Activated naive CD8-positive, alpha-beta T cell treated with anti-CD3 and anti-CD28 coated beads, Interleukin-2, amount 10 ng/mL, durations not matched to agents 7 days and 5 days (primary cell): ENCODE measurements at regions not wholly inside any gene's neighbourhood (a gene's known extent, or its start where the extent isn't known, plus 50 kb on each side); places are given as distances from the start of the nearest gene placed in this dataset.
"Not testable (repeated sequence)": the region's sequence is repeated elsewhere in the genome, so short reads cannot be mapped to it uniquely, and the experiment has no call there.

Source experiments
- ATAC-seq: fragments of 150-1000 bp; cut with Tn5 transposase; one replicate; pipeline ENCODE4 v1.10.0; 2021; ENCODE audit warnings: low read depth, moderate library complexity
- POLR2A ChIA-PET: fragments of 350-600 bp; sonication (Branson Sonifier 250); formaldehyde crosslinking; loops from one replicate; lab custom pipeline; 2021; ENCODE audit warnings: antibody characterized with exemption; lab: Charles Lee
- DNase-seq: peaks from one replicate; pipeline ENCODE4 v3.0.0; 2021
- H3K27ac Mint-ChIP-seq: one replicate; pipeline ENCODE4 v1.8.0; 2022; ENCODE audit warnings: mild to moderate bottlenecking, mixed read lengths
- H3K27me3 Mint-ChIP-seq: one replicate; pipeline ENCODE4 v1.8.0; 2022; ENCODE audit warnings: mild to moderate bottlenecking, moderate library complexity, mixed read lengths
- H3K36me3 Mint-ChIP-seq: one replicate; pipeline ENCODE4 v1.8.0; 2021; ENCODE audit warnings: mild to moderate bottlenecking, mixed read lengths
- H3K4me1 Mint-ChIP-seq: one replicate; pipeline ENCODE4 v1.8.0; 2021; ENCODE audit warnings: mixed read lengths
- H3K4me3 Mint-ChIP-seq: one replicate; pipeline ENCODE4 v1.8.0; 2022; ENCODE audit warnings: mild to moderate bottlenecking, moderate library complexity, mixed read lengths
- H3K9me3 Mint-ChIP-seq: one replicate; pipeline ENCODE4 v1.8.0; 2021; ENCODE audit warnings: mixed read lengths

DNA sequence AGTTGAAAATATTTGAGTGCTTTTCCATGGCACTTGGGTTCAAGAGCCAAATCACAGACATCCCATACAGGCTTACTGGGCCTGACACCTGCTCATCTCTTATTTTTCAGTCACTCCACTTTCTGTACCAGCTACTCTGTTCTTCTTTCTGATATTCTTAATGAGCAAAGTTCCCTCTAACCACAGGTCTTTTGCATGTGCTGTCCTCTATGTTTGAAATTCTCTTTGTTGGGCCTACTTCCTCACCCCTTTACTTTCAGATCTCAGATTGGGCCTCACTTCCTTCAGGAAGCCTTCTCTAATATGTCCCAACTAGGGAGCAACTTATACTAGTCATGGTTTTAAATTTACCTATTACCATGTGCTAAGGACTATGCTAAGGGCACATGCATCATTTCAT is 81.8 kb upstream of the RBMS1 start:
- no peaks in the 10 kb centered on the region for H3K36me3 Mint-ChIP-seq
- H3K4me3 Mint-ChIP-seq: no peak overlapping the region
- no peaks in the 10 kb centered on the region for H3K27me3 Mint-ChIP-seq
- no peak overlapping the region for H3K27ac Mint-ChIP-seq
- no peaks in the 10 kb centered on the region for H3K4me1 Mint-ChIP-seq
- no peak for ATAC-seq
- POLR2A ChIA-PET: no interaction called here
- H3K9me3 Mint-ChIP-seq: peaks cover 10% of the 10 kb centered on the region
- DNase-seq: no peak

DNA sequence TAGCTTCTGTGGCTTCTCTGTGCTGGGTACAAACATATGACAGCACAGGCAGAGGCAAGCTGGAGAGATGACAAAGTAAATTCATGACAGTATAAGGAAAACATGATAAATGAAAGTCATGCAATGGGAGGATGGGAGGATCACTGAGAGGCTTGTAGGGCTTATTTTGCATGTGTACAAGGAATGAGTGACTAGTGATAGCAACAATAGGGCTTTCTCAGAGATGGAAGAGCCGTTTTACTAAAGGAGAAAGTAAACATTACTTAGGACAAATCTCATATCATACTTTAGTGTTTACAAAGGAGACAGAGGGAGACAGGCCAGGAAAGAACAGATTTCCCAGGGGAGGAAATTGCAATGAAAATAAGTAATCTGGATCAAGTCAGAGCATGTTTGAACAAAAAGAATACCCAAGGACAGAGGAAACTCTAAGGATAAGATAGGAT is 82.5 kb upstream of the RBMS1 start:
- POLR2A ChIA-PET: no interaction called here
- no peak for ATAC-seq

DNA sequence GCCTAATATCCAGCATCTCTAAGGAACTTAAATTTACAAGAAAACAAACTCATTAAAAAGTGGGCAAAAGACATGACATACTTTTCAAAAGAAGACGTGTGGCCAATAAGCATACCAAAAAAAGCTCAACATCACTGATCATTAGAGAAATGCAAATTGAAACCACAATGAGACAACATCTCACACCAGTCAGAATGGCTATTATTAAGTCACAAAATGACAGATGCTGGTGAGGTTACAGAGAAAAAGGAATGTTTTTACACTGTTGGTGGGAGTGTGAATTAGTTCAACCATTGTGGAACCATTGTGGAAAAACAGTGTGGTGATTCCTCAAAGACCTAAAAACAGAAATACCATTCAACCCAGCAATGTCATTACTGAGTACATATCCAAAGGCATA is 83.5 kb upstream of the RBMS1 start:
- H3K4me1 Mint-ChIP-seq, H3K27me3 Mint-ChIP-seq, H3K9me3 Mint-ChIP-seq, H3K36me3 Mint-ChIP-seq, ATAC-seq, POLR2A ChIA-PET, H3K27ac Mint-ChIP-seq, H3K4me3 Mint-ChIP-seq, DNase-seq: not testable (repeated sequence)

More for the DNA sequence above, 82.5 kb upstream of the RBMS1 start:
- Mint-ChIP-seq H3K27me3 (peaks cover 2% of the 10 kb centered on the region), H3K9me3 (peaks cover 10% of the 10 kb centered on the region), H3K4me1 (no peaks in the 10 kb centered on the region), H3K4me3 (no peak overlapping the region), H3K27ac (no peak overlapping the region), H3K36me3 (no peaks in the 10 kb centered on the region)
- no peak for DNase-seq

DNA sequence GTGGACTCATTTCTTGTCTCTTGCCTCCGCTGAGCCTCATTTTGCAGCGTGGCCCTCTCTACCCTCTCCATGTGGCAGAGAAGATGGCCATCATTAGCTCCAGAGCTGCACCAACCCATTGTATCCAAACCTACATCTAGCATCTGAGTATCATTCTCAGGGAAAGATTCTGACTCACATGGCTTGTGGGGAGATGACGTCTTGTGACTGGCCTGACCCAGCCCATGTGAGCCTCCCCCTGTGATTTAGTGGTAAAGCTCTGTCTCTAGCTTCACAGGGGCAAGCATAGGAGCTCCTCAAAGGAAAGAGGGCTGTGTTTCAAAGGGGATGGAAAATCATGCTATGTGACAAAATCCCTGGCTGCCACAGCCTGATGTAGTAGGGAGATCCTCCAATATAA is 87.4 kb upstream of the RBMS1 start:
- Mint-ChIP-seq H3K9me3 (peaks cover 2% of the 10 kb centered on the region), H3K27me3 (peaks cover 3% of the 10 kb centered on the region), H3K4me3 (no peak overlapping the region), H3K4me1 (peaks cover 3% of the 10 kb centered on the region), H3K36me3 (no peaks in the 10 kb centered on the region), H3K27ac (no peak overlapping the region)
- POLR2A ChIA-PET: no interaction called here
- ATAC-seq (no peak), DNase-seq (no peak)

DNA sequence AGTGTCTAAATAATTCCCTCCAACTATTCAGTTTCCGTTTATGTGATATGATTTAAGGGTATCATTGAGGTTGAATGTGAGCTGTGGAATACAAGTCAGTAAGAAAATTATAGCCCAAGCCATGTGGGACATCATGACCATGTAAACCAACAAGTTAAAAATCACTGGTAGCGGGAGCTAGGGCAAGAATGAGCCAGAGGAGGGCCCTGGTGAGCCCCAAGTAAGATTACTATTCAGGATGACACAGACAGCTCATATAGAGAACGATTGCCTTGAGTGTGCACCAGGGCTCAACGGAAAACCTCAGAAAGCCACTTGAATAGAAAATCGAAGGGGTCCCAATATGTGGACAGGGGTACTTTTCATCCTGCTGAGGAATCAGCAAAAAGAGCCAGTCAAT is 87.8 kb upstream of the RBMS1 start:
- H3K27ac Mint-ChIP-seq: no peak overlapping the region

DNA sequence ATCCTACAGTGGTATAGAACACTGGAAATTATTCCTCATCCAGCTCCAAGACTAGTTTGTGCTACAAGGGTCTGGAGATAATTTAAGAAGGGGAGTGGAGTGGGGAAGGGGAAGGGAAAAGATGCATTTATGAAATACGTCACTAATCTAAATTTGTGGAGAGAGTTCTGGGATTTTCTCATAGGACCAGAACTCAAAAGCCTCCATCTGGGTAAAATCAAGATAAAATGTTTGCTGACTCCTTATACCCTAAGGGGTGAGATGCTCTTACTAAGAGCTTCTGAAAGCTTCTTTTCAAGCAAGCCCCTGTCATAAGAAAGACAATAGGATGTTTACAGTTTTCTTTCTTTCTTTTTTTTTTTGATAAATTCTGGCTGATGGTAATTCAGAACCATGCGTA is 88.5 kb upstream of the RBMS1 start:
- POLR2A ChIA-PET: no interaction called here
- Mint-ChIP-seq H3K27ac (no peak overlapping the region), H3K36me3 (no peaks in the 10 kb centered on the region), H3K4me1 (peaks cover 3% of the 10 kb centered on the region), H3K9me3 (peaks cover 2% of the 10 kb centered on the region), H3K27me3 (peaks cover 3% of the 10 kb centered on the region), H3K4me3 (no peak overlapping the region)
- no peak for DNase-seq
- no peak for ATAC-seq

More for the DNA sequence above, 87.8 kb upstream of the RBMS1 start:
- ATAC-seq (no peak), DNase-seq (no peak)
- peaks cover 2% of the 10 kb centered on the region for H3K9me3 Mint-ChIP-seq
- no peaks in the 10 kb centered on the region for H3K36me3 Mint-ChIP-seq
- H3K4me3 Mint-ChIP-seq: no peak overlapping the region
- POLR2A ChIA-PET: no interaction called here
- peaks cover 3% of the 10 kb centered on the region for H3K27me3 Mint-ChIP-seq
- H3K4me1 Mint-ChIP-seq: peaks cover 3% of the 10 kb centered on the region

DNA sequence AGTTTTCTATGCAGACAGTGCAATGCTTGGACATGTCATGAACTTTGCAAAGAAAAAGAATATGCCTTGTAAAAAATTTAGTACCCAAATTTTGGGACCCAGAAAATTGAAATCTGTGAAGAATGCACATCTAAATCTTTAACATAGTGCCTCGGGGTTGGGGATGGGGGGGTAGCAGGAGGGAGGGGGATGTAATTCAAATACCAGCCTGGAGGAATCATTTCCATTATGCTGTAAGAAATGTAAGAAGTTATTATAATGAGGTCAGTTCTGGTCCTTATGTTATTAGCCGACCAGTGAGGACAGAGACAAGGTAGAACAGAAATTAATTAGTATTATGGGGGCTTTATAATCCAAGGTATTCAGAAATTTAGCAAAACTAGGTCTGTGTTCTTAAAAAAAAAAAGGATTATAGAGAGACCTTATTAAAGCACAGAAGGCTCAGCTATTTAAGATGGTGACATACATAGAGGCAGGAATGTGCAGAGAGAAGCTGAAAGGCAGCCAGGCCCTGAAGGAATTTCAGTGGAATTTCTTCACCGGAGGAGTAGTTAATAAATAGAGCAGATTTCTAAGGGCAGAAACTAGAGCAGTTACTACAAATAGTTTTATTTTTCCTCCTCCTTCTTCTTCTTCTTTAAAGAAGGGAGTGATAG is 89.0 kb upstream of the RBMS1 start:
- peaks cover 3% of the 10 kb centered on the region for H3K4me1 Mint-ChIP-seq
- H3K36me3 Mint-ChIP-seq: no peaks in the 10 kb centered on the region
- no peak overlapping the region for H3K4me3 Mint-ChIP-seq
- DNase-seq: no peak
- H3K9me3 Mint-ChIP-seq: peaks cover 2% of the 10 kb centered on the region
- peaks cover 3% of the 10 kb centered on the region for H3K27me3 Mint-ChIP-seq
- POLR2A ChIA-PET: no interaction called here
- ATAC-seq: no peak
- H3K27ac Mint-ChIP-seq: no peak overlapping the region

DNA sequence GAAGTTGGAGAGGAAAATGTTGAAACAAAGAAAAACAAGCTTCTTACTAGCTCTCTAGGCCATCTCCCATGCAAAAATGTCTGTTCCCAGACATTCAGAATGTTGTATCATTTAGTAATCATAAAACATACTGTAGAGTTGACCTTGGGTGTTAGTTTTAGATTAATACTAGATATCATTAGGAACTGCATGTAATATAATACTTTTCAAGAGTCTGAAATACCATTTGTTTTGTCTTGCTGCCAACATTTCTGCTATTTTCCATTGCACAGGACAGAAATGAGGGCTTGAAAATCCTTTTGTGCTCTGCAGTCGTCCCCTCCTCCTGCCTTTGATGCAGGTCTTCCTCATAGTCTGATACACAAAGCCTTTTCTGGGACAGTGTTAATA is 89.5 kb upstream of the RBMS1 start:
- Mint-ChIP-seq H3K9me3 (peaks cover 2% of the 10 kb centered on the region), H3K4me3 (no peak overlapping the region), H3K36me3 (no peaks in the 10 kb centered on the region), H3K27ac (no peak overlapping the region), H3K4me1 (peaks cover 3% of the 10 kb centered on the region), H3K27me3 (peaks cover 3% of the 10 kb centered on the region)
- POLR2A ChIA-PET: no interaction called here
- no peak for ATAC-seq
- DNase-seq: no peak

DNA sequence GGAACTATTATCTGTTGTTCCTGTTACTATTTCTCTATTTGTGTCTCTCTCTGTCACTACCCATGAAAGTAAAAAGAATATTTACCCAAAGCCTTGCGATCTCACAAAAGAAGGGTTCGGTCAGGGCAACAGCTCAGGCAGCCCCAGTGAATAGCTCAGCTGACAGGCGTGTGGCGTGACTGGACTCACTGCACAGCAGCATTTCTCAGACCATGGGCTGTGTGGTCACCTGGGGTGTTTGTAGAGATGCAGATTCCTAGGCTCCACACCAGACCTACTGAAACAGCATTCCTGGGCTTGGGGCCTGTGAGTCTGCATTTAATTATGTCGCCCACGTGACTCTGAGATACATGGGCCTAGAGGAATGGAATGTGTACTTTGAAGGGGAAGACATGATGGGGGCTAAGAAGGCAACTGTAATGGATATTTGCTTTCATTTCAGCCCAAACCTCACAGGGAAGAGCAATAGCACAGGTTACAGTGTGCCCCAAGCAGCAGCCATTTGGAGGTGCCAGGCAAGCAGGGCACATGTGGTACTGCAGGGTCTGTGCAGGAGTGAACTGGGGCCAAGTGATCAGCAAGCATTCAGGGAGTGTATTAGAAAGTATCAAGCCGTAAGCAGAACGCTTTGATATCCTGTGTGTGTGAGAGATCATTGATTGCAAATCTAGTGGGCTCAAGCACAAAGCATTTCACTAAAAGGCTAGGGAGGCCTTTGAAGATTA is 90.4 kb upstream of the RBMS1 start:
- DNase-seq (no peak), ATAC-seq (no peak)
- POLR2A ChIA-PET: no interaction called here
- peaks cover 2% of the 10 kb centered on the region for H3K9me3 Mint-ChIP-seq
- peaks cover 3% of the 10 kb centered on the region for H3K27me3 Mint-ChIP-seq
- H3K27ac Mint-ChIP-seq: no peak overlapping the region
- no peak overlapping the region for H3K4me3 Mint-ChIP-seq
- H3K36me3 Mint-ChIP-seq: no peaks in the 10 kb centered on the region
- H3K4me1 Mint-ChIP-seq: peaks cover 3% of the 10 kb centered on the region

DNA sequence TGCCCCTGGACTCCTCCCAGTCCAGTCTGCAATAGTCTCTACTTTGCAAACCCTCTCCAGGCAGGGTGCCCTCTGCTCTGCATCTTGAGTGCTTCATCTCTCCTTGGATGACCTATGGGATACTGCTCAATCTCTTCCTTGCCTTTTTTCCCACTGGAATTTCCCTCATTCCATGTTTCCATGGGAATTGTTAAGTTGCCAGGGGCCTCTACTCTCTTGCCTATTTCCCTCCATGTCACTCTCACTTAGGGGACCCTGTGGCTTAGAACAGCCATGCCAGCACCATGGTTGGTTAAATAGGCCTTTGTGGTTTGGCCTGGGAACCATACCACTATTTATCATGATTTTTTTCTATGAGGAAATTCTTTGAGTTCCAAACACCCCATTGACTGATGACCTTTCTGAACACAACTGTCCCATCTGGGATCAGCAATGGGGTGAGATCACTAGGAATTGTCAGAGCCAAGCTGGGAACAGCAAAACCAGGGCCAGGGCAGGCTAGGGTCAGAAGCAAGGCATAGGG is 91.4 kb upstream of the RBMS1 start:
- Mint-ChIP-seq H3K27ac (no peak overlapping the region), H3K27me3 (peaks cover 3% of the 10 kb centered on the region), H3K4me1 (peaks cover 3% of the 10 kb centered on the region), H3K4me3 (no peak overlapping the region), H3K9me3 (peaks cover 2% of the 10 kb centered on the region), H3K36me3 (no peaks in the 10 kb centered on the region)
- no peak for DNase-seq
- no peak for ATAC-seq
- POLR2A ChIA-PET: no interaction called here

DNA sequence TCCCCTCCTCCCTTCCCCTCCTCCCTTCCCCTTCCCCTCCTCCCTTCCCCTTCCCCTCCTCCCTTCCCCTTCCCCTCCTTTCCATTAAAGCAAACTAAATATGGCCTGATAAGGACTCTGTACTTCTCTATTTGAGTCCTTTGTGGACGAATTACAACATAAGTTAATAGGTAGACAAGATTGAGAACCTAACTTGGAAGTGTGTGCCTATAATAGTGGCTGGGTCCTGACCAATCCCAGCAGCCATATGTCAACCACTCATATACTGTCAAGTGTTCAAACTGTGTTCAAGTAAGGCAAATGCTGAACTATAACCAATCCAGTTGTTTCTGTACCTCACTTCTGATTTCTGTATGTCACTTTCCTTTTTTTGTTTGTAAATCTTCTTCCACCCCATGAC is 97.1 kb upstream of the RBMS1 start:
- POLR2A ChIA-PET: no interaction called here
- H3K27me3 Mint-ChIP-seq: no peaks in the 10 kb centered on the region
- peak overlapping the region; percentile 62 for H3K27ac Mint-ChIP-seq
- DNase-seq (no peak), ATAC-seq (no peak)
- H3K4me1 Mint-ChIP-seq: peaks cover 3% of the 10 kb centered on the region
- H3K9me3 Mint-ChIP-seq: peaks cover 11% of the 10 kb centered on the region
- H3K36me3 Mint-ChIP-seq: peaks cover 5% of the 10 kb centered on the region
- no peak overlapping the region for H3K4me3 Mint-ChIP-seq

DNA sequence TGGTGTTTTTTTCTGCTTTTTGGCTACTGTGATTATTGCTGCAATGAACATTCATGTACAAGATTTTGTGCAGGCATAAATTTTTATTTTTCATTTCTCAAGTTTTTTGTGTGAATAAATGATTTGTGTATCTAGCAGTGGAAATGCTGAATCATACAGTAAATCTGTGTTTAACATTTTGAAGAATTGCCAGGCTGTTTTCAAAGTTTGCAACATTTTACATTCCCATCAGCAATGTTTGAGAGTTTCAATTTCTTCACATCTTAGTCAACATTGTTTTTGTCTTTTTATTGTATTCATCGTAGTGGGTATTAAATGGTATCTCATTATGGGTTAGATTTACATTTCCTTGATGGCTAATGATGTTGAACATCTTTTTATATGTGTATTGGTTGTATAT is 98.8 kb upstream of the RBMS1 start:
- Mint-ChIP-seq H3K27me3 (no peaks in the 10 kb centered on the region), H3K9me3 (peaks cover 10% of the 10 kb centered on the region), H3K36me3 (peaks cover 5% of the 10 kb centered on the region), H3K4me1 (no peaks in the 10 kb centered on the region), H3K27ac (no peak overlapping the region), H3K4me3 (no peak overlapping the region)
- DNase-seq (no peak), ATAC-seq (no peak)
- POLR2A ChIA-PET: no interaction called here

DNA sequence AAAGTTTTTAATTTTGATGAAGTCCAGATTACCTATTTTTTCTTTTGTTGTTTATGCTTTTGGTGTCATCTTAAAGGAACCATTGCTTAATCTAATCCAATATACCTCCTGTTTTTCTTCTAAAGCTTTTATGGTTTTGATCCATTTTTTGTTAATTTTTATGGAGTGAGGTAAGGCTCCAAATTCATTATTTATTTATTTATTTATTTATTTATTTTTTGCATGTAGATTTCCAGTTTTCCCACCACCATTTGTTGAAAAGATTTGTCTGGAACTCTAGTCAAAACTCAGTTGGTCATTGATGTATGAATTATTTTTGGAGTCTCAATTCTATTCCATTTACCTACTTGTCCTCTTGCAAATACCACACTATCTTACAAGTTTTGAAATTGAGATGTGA is 99.4 kb upstream of the RBMS1 start:
- Mint-ChIP-seq H3K36me3 (peaks cover 5% of the 10 kb centered on the region), H3K4me3 (no peak overlapping the region), H3K4me1 (no peaks in the 10 kb centered on the region), H3K27me3 (no peaks in the 10 kb centered on the region), H3K27ac (no peak overlapping the region), H3K9me3 (peaks cover 10% of the 10 kb centered on the region)
- POLR2A ChIA-PET: no interaction called here
- no peak for ATAC-seq
- no peak for DNase-seq

DNA sequence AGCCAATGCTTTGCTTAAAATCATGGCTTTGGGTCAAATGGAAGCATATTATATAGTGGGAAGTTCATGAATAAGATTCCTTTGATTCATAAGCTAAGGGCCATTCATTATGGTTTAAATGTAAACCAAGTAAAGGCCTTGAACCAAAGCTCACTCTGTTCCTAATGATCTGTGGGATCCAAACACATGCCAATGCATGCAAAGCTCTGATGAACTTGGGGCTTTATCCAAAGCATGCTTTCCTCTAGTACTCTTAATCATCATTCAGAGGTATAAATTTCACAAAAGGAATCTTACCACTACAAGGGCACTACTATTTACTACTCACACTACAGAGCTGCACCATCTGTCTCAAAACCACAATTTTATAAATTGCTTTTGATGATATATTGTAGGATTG is 102.8 kb upstream of the RBMS1 start:
- peaks cover 6% of the 10 kb centered on the region for H3K9me3 Mint-ChIP-seq
- H3K4me3 Mint-ChIP-seq: no peak overlapping the region

More for the DNA sequence above, 102.8 kb upstream of the RBMS1 start:
- no peak overlapping the region for H3K27ac Mint-ChIP-seq
- ATAC-seq (no peak), DNase-seq (no peak)
- no peaks in the 10 kb centered on the region for H3K4me1 Mint-ChIP-seq
- H3K36me3 Mint-ChIP-seq: peaks cover 3% of the 10 kb centered on the region
- POLR2A ChIA-PET: no interaction called here
- H3K27me3 Mint-ChIP-seq: no peaks in the 10 kb centered on the region
